ENCODE measurements at regions not wholly inside any gene's neighbourhood (a gene's known extent, or its start where the extent isn't known, plus 50 kb on each side); places are given as distances from the start of the nearest gene placed in this dataset.

DNA sequence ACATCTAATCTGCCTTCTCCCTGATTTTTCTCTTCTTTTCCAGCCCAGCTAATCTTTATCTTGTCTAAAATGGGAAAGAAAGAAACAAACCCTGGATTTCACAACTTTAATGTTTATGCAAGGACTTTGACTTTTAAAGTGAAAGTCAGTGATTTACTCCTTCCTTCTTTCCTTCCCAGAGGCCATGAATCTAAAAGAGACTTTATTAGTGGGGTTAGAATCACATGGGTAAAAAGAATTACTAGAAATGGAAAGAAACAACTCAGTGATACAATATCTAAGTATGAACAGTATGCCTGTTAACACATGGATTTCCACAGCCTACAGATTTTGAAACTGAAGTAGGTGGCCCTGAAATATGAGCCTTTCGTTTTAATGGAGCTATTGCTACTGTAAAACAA, 59.8 kb upstream of the KCNK2 start:
- intact Hi-C loops (cut with micrococcal nuclease; ENCODE audit: unreplicated experiment) (no loop called here), in situ Hi-C loops (cut with HindIII; ENCODE audit: extremely low pct_ligation_motif_present, low pct_unique_long_range_greater_than_20kb) (no loop called here)
- H3K4me2 ChIP-seq (ENCODE audit: low read depth, low read length): no peak overlapping the region
- no peaks in the 10 kb centered on the region for H3K4me1 ChIP-seq (ENCODE audit: insufficient read depth, low read length)
- no peak overlapping the region for H3K27ac ChIP-seq (ENCODE audit: extremely low read length, insufficient read depth, low read length)
- ChIA-PET POLR2A (no interaction called here), CTCF (ENCODE audit: low intra/inter-chr PET ratio, low total read pairs) (no interaction called here)
- DNase-seq (ENCODE audit: low spot score) (no peak), ATAC-seq (no peak), FAIRE-seq (no peak)
- no peaks in the 10 kb centered on the region for H3K79me2 ChIP-seq (ENCODE audit: insufficient read depth, low read length)
- H3K36me3 ChIP-seq (replicated peaks in 1 of 2; ENCODE audit: control insufficient read depth in 1 of 2, insufficient read depth in 2 of 2, low read length in 2 of 2): no peaks in the 10 kb centered on the region
- H2AFZ ChIP-seq (ENCODE audit: low read length): no peak overlapping the region
- H3K9ac ChIP-seq (ENCODE audit: insufficient read depth, low read depth, low read length): no peak overlapping the region
- no peaks in the 10 kb centered on the region for H3K9me3 ChIP-seq (ENCODE audit: low read length)
- H3K4me3 ChIP-seq (replicated peaks in 1 of 3; ENCODE audit: insufficient read depth in 1 of 3, low read depth in 2 of 3, low read length in 3 of 3): no peak overlapping the region
- H3K27me3 ChIP-seq (ENCODE audit: control insufficient read depth in 1 of 2, insufficient read depth in 2 of 2, low read length in 2 of 2): no peaks in the 10 kb centered on the region
- 8% methylated on average over 1 of the region's 1 CpG for WGBS (ENCODE audit: low lambda C conversion rate)
- BruUV-seq (replicated peaks): no TSS peak
- no peaks in the 10 kb centered on the region for H4K20me1 ChIP-seq (ENCODE audit: insufficient read depth, low read length)
- TF ChIP-seq BCL6 (CRISPR knock-in tag; IDR thresholded peaks at IDR 0.05) (no peak), ZNF460 (CRISPR knock-in tag; IDR thresholded peaks at IDR 0.05; ENCODE audit: borderline replicate concordance) (no peak), ZSCAN31 (CRISPR knock-in tag; IDR thresholded peaks at IDR 0.05; ENCODE audit: low read depth) (no peak), ZNF709 (CRISPR knock-in tag; IDR thresholded peaks at IDR 0.05) (no peak), HMG20A (CRISPR knock-in tag; IDR thresholded peaks at IDR 0.05; ENCODE audit: borderline replicate concordance) (no peak), RELA (CRISPR knock-in tag; IDR thresholded peaks at IDR 0.05) (no peak), ZNF331 (CRISPR knock-in tag; IDR thresholded peaks at IDR 0.05) (no peak), SETDB1 (CRISPR knock-in tag; IDR thresholded peaks at IDR 0.05; ENCODE audit: borderline replicate concordance) (no peak), ZSCAN21 (CRISPR knock-in tag; IDR thresholded peaks at IDR 0.05; ENCODE audit: borderline replicate concordance) (no peak)
- TF ChIP-seq, protein P1, sequence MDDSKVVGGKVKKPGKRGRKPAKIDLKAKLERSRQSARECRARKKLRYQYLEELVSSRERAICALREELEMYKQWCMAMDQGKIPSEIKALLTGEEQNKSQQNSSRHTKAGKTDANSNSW (CRISPR knock-in tag; IDR thresholded peaks at IDR 0.05; ENCODE audit: borderline replicate concordance): no peak
- TF ChIP-seq, protein P2, sequence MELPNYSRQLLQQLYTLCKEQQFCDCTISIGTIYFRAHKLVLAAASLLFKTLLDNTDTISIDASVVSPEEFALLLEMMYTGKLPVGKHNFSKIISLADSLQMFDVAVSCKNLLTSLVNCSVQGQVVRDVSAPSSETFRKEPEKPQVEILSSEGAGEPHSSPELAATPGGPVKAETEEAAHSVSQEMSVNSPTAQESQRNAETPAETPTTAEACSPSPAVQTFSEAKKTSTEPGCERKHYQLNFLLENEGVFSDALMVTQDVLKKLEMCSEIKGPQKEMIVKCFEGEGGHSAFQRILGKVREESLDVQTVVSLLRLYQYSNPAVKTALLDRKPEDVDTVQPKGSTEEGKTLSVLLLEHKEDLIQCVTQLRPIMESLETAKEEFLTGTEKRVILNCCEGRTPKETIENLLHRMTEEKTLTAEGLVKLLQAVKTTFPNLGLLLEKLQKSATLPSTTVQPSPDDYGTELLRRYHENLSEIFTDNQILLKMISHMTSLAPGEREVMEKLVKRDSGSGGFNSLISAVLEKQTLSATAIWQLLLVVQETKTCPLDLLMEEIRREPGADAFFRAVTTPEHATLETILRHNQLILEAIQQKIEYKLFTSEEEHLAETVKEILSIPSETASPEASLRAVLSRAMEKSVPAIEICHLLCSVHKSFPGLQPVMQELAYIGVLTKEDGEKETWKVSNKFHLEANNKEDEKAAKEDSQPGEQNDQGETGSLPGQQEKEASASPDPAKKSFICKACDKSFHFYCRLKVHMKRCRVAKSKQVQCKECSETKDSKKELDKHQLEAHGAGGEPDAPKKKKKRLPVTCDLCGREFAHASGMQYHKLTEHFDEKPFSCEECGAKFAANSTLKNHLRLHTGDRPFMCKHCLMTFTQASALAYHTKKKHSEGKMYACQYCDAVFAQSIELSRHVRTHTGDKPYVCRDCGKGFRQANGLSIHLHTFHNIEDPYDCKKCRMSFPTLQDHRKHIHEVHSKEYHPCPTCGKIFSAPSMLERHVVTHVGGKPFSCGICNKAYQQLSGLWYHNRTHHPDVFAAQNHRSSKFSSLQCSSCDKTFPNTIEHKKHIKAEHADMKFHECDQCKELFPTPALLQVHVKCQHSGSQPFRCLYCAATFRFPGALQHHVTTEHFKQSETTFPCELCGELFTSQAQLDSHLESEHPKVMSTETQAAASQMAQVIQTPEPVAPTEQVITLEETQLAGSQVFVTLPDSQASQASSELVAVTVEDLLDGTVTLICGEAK (IDR thresholded peaks at IDR 0.05): no peak
- TF ChIP-seq, protein P2 (CRISPR knock-in tag; IDR thresholded peaks at IDR 0.05): no peak

Measured in HepG2 (cell line).